ENCODE measurements at regions not wholly inside any gene's neighbourhood (a gene's known extent, or its start where the extent isn't known, plus 50 kb on each side); places are given as distances from the start of the nearest gene placed in this dataset.

DNA sequence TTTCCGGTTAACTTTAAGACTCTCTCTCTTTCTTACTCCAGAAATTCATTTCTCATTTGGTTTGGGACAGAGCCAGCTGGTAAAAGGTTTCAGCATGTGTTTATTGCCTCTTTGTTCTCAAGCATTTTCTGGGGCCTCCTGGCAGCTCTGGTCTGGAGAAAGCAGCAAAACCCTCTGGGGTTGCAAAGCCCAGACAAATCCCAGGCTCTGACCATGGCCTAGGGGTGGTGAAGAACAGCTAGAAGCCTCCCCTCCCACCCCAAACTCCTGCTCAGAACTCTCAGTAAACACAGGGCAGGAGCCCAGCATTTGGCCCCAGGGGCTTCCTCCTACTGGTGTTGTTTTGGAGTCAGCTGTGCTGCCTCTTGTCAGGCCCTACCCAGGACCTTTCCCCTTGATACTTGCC is 124.2 kb upstream of the SERP2 start:
- POLR2A ChIA-PET: no interaction called here
- intact Hi-C loops (cut with micrococcal nuclease; ENCODE audit: unreplicated experiment) (no loop called here), in situ Hi-C loops (cut with HindIII; ENCODE audit: extremely low pct_ligation_motif_present, low pct_unique_long_range_greater_than_20kb) (no loop called here)
- Histone ChIP-seq H2AFZ (ENCODE audit: low read length) (no peak overlapping the region), H3K4me1 (ENCODE audit: insufficient read depth, low read length) (no peaks in the 10 kb centered on the region), H3K27ac (ENCODE audit: extremely low read length, insufficient read depth, low read length) (no peak overlapping the region), H3K27me3 (ENCODE audit: control insufficient read depth in 1 of 2, insufficient read depth in 2 of 2, low read length in 2 of 2) (peaks cover 0 to 7% of the 10 kb centered on the region in 2 experiments; a peak in 1 of 5 replicates), H3K9ac (ENCODE audit: insufficient read depth, low read depth, low read length) (no peak overlapping the region), H3K4me2 (ENCODE audit: low read depth, low read length) (no peak overlapping the region), H3K9me3 (ENCODE audit: low read length) (no peaks in the 10 kb centered on the region), H3K79me2 (ENCODE audit: insufficient read depth, low read length) (no peaks in the 10 kb centered on the region), H3K36me3 (replicated peaks in 1 of 2; ENCODE audit: control insufficient read depth in 1 of 2, insufficient read depth in 2 of 2, low read length in 2 of 2) (no peaks in the 10 kb centered on the region), H4K20me1 (ENCODE audit: insufficient read depth, low read length) (no peaks in the 10 kb centered on the region), H3K4me3 (replicated peaks in 1 of 3; ENCODE audit: insufficient read depth in 1 of 3, low read depth in 2 of 3, low read length in 3 of 3) (no peak overlapping the region)
- 42% methylated on average over 1 of the region's 1 CpG for WGBS (ENCODE audit: low lambda C conversion rate)
- TF ChIP-seq ZFP36 (IDR thresholded peaks at IDR 0.05; ENCODE audit: borderline replicate concordance, low read depth, low read length, partially characterized antibody) (no peak), ZNF260 (CRISPR knock-in tag; IDR thresholded peaks at IDR 0.05; ENCODE audit: borderline replicate concordance, low read depth) (no peak), ZNF501 (CRISPR knock-in tag; IDR thresholded peaks at IDR 0.05) (no peak), NFKBIZ (CRISPR knock-in tag; IDR thresholded peaks at IDR 0.05) (no peak), TOE1 (CRISPR knock-in tag; IDR thresholded peaks at IDR 0.05) (no peak), PAWR (CRISPR knock-in tag; IDR thresholded peaks at IDR 0.05; ENCODE audit: borderline replicate concordance) (no peak), GZF1 (CRISPR knock-in tag; IDR thresholded peaks at IDR 0.05) (no peak), FOXK2 (IDR thresholded peaks at IDR 0.05) (no peak), ZBTB3 (CRISPR knock-in tag; IDR thresholded peaks at IDR 0.05; ENCODE audit: borderline replicate concordance, low read depth) (no peak), PRPF4 (IDR thresholded peaks at IDR 0.05; ENCODE audit: low read depth, low read length, poor library complexity, severe bottlenecking) (no peak), PHB2 (IDR thresholded peaks at IDR 0.05; ENCODE audit: partially characterized antibody) (no peak), NFYB (CRISPR knock-in tag; IDR thresholded peaks at IDR 0.05) (no peak), ELF3 (CRISPR knock-in tag; IDR thresholded peaks at IDR 0.05) (no peak)
- TF ChIP-seq, protein P1, sequence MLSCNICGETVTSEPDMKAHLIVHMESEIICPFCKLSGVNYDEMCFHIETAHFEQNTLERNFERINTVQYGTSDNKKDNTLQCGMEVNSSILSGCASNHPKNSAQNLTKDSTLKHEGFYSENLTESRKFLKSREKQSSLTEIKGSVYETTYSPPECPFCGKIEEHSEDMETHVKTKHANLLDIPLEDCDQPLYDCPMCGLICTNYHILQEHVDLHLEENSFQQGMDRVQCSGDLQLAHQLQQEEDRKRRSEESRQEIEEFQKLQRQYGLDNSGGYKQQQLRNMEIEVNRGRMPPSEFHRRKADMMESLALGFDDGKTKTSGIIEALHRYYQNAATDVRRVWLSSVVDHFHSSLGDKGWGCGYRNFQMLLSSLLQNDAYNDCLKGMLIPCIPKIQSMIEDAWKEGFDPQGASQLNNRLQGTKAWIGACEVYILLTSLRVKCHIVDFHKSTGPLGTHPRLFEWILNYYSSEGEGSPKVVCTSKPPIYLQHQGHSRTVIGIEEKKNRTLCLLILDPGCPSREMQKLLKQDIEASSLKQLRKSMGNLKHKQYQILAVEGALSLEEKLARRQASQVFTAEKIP (CRISPR knock-in tag; IDR thresholded peaks at IDR 0.05; ENCODE audit: borderline replicate concordance): no peak
- TF ChIP-seq, protein P2, sequence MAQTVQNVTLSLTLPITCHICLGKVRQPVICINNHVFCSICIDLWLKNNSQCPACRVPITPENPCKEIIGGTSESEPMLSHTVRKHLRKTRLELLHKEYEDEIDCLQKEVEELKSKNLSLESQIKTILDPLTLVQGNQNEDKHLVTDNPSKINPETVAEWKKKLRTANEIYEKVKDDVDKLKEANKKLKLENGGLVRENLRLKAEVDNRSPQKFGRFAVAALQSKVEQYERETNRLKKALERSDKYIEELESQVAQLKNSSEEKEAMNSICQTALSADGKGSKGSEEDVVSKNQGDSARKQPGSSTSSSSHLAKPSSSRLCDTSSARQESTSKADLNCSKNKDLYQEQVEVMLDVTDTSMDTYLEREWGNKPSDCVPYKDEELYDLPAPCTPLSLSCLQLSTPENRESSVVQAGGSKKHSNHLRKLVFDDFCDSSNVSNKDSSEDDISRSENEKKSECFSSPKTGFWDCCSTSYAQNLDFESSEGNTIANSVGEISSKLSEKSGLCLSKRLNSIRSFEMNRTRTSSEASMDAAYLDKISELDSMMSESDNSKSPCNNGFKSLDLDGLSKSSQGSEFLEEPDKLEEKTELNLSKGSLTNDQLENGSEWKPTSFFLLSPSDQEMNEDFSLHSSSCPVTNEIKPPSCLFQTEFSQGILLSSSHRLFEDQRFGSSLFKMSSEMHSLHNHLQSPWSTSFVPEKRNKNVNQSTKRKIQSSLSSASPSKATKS (CRISPR knock-in tag; IDR thresholded peaks at IDR 0.05): no peak
- TF ChIP-seq, protein P3, sequence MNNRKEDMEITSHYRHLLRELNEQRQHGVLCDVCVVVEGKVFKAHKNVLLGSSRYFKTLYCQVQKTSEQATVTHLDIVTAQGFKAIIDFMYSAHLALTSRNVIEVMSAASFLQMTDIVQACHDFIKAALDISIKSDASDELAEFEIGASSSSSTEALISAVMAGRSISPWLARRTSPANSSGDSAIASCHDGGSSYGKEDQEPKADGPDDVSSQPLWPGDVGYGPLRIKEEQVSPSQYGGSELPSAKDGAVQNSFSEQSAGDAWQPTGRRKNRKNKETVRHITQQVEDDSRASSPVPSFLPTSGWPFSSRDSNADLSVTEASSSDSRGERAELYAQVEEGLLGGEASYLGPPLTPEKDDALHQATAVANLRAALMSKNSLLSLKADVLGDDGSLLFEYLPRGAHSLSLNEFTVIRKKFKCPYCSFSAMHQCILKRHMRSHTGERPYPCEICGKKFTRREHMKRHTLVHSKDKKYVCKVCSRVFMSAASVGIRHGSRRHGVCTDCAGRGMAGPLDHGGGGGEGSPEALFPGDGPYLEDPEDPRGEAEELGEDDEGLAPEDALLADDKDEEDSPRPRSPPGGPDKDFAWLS (CRISPR knock-in tag; IDR thresholded peaks at IDR 0.05; ENCODE audit: borderline replicate concordance): no peak
- ATAC-seq (no peak), DNase-seq (ENCODE audit: low spot score) (no peak), FAIRE-seq (no peak)
- no TSS peak for BruUV-seq (replicated peaks)
- CTCF ChIA-PET (ENCODE audit: low intra/inter-chr PET ratio, low total read pairs): no interaction called here
